Fibroblast of the aortic adventitia (primary cell): ENCODE measurements at regions not wholly inside any gene's neighbourhood (a gene's known extent, or its start where the extent isn't known, plus 50 kb on each side); places are given as distances from the start of the nearest gene placed in this dataset.

ENCODE experiments used
- DNase-seq: peaks from one replicate; pipeline ENCODE4 v3.0.0-alpha.2; 2010; ENCODE audit warnings: low read depth
- H3K4me3 ChIP-seq: 2 replicates; pipeline ENCODE4 v1.5.1; 2011; ENCODE audit warnings: low read depth, mild to moderate bottlenecking, control low read depth, low read length, moderate library complexity
- CTCF ChIP-seq: IDR thresholded peaks from 2 replicates; pipeline ENCODE4 v1.5.1; 2011; ENCODE audit warnings: mild to moderate bottlenecking, low read length, control low read depth, inconsistent platforms; ENCODE audit not compliant: insufficient read depth

DNA sequence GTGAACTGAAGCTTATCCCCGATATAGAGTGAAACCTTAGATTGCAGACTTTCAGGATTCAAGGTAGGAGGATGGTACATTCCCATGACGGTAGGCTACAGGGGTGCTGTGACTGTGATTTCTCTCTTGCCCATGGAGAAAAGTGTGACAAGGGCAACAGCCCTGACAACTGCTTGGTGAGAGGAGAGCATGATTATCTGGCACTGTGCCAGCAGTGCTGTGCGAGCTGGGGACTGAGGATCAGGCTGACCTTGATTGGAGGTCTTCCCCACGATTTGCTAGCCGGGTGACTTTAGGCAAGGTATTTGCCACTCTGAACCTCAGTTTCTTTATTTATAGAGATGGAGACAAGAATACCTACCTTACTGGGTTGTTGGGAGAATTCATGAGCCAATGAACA is 229.5 kb downstream of the PTEN start:
- DNase-seq = no peak
- H3K4me3 ChIP-seq = no peak overlapping the region
- TF ChIP-seq CTCF = no peak

DNA sequence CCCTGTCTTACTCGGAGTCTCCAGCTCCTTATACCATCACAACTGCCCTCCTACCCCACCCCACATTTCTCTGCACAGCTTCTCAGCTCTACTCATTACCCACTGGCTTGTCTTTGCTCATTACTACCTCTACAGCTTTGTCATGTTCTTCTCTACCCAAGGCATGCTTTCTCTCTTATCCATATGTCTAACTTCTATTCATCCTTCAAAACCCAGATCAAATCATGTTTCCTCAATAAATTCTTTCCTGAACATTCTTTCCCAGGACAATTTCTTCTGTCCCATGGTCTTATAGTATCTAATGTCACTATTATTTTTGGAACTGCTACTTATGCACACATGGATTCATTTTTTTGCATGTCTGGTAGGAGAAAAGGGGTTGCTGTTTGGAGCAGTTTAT is 231.4 kb downstream of the PTEN start:
- DNase-seq = no peak
- TF ChIP-seq CTCF = no peak

GRCh38 chr10:88095223-88095721 is 231.8 kb downstream of the PTEN start:
- TF ChIP-seq CTCF = no peak
- no peak overlapping the region for H3K4me3 ChIP-seq
- peak; percentile 41 for DNase-seq

More for the DNA sequence above, 231.4 kb downstream of the PTEN start:
- H3K4me3 ChIP-seq = no peak overlapping the region

DNA sequence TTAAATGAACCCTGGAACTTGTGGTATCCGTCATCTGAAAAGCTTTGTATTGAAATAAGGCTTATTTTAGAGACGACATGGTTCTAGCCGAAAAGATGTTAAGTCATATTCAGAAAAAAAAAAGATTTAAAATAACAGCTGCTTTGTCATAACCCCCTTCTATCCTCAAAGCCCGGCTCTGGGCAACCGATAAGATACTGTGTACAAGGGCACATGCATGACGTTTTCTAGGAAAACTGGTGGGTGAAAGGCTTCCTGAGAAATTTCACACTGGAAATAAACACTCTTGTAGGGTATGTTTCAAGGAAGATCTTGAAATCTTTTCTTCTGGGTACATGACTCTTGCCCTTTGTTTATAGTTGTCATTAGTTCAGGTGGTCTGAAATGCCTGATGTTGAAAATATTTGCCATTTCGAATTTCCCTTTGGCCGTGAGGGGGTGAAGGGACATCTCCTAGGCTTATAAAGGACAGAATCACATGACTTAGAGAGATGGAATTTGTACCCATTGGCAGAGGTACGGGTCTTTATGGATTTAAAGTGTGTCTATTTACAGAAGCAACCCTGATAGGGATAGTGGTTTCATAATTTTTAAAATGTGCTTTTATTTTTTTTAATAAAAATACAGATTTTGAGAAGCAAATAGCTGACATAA is 232.5 kb downstream of the PTEN start:
- DNase-seq = no peak
- no peak overlapping the region for H3K4me3 ChIP-seq
- no peak for TF ChIP-seq CTCF

DNA sequence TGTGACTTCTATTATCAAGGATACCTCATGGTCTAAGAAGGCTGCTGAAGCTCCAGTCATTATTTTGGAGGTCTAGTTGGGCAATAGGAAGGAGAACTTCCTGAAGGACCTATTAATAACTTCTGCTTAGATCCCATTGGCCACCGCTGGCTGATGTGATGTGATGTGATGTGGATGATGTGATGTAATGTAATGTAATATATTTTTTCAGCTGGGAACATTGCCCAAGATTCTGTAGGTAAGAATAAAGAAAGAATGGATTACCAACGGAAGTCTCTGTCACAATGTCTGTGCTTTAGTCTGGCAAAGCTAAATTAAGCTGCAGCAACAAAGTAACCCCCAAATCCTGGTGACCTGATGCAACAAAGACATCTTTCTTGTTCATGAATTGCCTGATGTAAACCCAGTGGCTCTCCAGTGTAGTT is 233.7 kb downstream of the PTEN start:
- no peak for DNase-seq
- no peak for TF ChIP-seq CTCF
- no peak overlapping the region for H3K4me3 ChIP-seq

DNA sequence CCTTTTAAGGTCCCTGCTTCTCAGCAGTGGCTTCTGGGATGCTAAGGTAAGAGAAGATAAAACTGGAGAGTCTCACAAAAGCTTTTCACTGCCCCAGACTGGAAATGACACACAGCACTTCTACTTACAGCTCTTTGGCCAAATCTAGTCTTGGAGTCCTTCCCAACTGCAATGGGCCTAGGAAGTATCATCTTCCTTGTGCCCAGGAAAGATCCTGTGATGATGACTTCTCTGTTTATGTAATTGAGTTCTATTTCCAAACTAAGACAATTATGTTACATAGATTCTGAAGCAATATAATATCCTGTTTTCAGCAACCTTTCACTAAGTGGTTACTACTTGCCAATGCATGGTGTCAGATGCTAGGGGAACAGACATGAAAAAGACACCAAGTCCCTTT is 234.1 kb downstream of the PTEN start:
- H3K4me3 ChIP-seq = no peak overlapping the region
- TF ChIP-seq CTCF = no peak
- no peak for DNase-seq

- H3K4me3 ChIP-seq = no peak overlapping the region
- DNase-seq = no peak
- TF ChIP-seq CTCF = no peak
Measured at GRCh38 chr10:88100281-88100680, 236.9 kb downstream of the PTEN start.
